Esophagus muscularis mucosa (tissue), 4 donors: ENCODE measurements at regions not wholly inside any gene's neighbourhood (a gene's known extent, or its start where the extent isn't known, plus 50 kb on each side); places are given as distances from the start of the nearest gene placed in this dataset.

Experiments
- EP300 ChIP-seq: sonication (generic); formaldehyde crosslinking; IDR thresholded peaks from one replicate; pipeline ENCODE4 v1.6.1; 2017; ENCODE audit warnings: antibody characterized with exemption
- POLR2A ChIP-seq: fragments of 450-650 bp; IDR thresholded peaks from one replicate; pipeline ENCODE4 v1.6.1; 2017; ENCODE audit warnings: antibody characterized with exemption, moderate library complexity, mild to moderate bottlenecking, low read depth
- POLR2AphosphoS5 ChIP-seq, 2 donors: sonication (generic); formaldehyde crosslinking; IDR thresholded peaks; one replicate each; pipeline ENCODE4 v1.6.1; 2017; ENCODE audit warnings: antibody characterized with exemption in 2 of 2
- TF ChIP-seq, protein P1 (sequence below), 3 experiments: fragments of 200-600 bp in 2 of 3; fragments of 450-650 bp in 1 of 3; sonication (generic) in 2 of 3; IDR thresholded peaks; one replicate each; pipeline ENCODE4 v1.5.1; 2017 to 2019; ENCODE audit warnings: antibody characterized with exemption in 3 of 3, mild to moderate bottlenecking in 2 of 3, moderate library complexity in 1 of 3

DNA sequence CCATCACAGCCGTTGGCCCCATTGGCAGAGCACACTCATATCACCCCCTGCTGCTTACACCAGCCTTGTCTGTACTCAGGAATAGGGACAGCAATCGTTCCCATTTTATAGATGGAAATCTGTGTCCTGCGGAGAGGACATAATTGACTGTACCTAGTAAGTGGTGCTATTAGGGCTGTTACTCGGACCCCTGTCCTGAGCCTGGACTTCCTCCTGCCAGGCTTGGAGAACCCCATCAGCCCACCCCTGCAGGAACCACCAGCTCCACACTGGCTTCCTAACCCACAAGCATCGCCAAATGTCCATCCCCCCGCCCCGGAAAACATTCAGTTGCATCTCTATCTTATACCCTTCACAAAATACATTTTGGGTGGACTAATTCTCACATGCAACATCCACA is 139.8 kb upstream of the RET start:
- TF ChIP-seq, protein P1, sequence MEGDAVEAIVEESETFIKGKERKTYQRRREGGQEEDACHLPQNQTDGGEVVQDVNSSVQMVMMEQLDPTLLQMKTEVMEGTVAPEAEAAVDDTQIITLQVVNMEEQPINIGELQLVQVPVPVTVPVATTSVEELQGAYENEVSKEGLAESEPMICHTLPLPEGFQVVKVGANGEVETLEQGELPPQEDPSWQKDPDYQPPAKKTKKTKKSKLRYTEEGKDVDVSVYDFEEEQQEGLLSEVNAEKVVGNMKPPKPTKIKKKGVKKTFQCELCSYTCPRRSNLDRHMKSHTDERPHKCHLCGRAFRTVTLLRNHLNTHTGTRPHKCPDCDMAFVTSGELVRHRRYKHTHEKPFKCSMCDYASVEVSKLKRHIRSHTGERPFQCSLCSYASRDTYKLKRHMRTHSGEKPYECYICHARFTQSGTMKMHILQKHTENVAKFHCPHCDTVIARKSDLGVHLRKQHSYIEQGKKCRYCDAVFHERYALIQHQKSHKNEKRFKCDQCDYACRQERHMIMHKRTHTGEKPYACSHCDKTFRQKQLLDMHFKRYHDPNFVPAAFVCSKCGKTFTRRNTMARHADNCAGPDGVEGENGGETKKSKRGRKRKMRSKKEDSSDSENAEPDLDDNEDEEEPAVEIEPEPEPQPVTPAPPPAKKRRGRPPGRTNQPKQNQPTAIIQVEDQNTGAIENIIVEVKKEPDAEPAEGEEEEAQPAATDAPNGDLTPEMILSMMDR (IDR thresholded peaks at IDR 0.05) = no peak
- TF ChIP-seq EP300 = no peak
- no peak for TF ChIP-seq POLR2A
- no peak for TF ChIP-seq POLR2AphosphoS5 (IDR thresholded peaks at IDR 0.05)
